Astrocyte of the cerebellum (primary cell): ENCODE measurements at regions not wholly inside any gene's neighbourhood (a gene's known extent, or its start where the extent isn't known, plus 50 kb on each side); places are given as distances from the start of the nearest gene placed in this dataset.

Source experiments
- DNase-seq: peaks from one replicate; pipeline ENCODE4 v3.0.0-alpha.2; 2011; ENCODE audit warnings: low read depth
- H3K4me3 ChIP-seq: 2 replicates; pipeline ENCODE4 v1.5.1; 2011; ENCODE audit warnings: mild to moderate bottlenecking, low read depth, low read length, moderate library complexity
- in situ Hi-C: cut with HindIII; loops from 2 replicates; pipeline ENCODE4 v1.10.0; 2017; ENCODE audit warnings: low sequenced_read_pairs
- TF ChIP-seq, protein P1 (sequence below): IDR thresholded peaks from 2 replicates; pipeline ENCODE4 v1.5.1; 2012; ENCODE audit warnings: low read length, low read depth, moderate library complexity, mild to moderate bottlenecking; ENCODE audit errors: missing control alignments

GRCh38 chr13:68506888-68507551, 1276.9 kb upstream of the PCDH9 start:
- in situ Hi-C loops = no loop called here
- no peak overlapping the region for H3K4me3 ChIP-seq
- TF ChIP-seq, protein P1, sequence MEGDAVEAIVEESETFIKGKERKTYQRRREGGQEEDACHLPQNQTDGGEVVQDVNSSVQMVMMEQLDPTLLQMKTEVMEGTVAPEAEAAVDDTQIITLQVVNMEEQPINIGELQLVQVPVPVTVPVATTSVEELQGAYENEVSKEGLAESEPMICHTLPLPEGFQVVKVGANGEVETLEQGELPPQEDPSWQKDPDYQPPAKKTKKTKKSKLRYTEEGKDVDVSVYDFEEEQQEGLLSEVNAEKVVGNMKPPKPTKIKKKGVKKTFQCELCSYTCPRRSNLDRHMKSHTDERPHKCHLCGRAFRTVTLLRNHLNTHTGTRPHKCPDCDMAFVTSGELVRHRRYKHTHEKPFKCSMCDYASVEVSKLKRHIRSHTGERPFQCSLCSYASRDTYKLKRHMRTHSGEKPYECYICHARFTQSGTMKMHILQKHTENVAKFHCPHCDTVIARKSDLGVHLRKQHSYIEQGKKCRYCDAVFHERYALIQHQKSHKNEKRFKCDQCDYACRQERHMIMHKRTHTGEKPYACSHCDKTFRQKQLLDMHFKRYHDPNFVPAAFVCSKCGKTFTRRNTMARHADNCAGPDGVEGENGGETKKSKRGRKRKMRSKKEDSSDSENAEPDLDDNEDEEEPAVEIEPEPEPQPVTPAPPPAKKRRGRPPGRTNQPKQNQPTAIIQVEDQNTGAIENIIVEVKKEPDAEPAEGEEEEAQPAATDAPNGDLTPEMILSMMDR = no peak
- no peak for DNase-seq

DNA sequence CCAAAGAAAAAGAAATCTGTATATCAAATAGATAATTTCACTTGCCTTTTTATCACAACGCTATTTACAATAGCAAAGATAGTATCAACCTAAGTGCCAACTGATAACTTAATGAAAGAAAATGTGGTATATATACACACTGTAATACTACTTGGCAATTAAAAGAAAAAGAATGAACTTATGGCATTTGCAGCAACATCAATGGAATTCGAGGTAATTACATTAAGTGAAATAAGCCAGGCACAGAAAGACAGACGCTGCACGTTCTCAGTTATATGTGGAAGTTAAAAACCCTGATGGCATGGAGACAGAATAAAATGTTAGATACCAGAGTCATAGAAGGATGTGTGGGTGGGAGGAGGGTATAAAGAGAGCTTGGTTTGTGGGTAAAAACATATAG, 1260.5 kb upstream of the PCDH9 start:
- no peak for DNase-seq
- in situ Hi-C loops = no loop called here
- TF ChIP-seq, protein P1 = no peak

DNA sequence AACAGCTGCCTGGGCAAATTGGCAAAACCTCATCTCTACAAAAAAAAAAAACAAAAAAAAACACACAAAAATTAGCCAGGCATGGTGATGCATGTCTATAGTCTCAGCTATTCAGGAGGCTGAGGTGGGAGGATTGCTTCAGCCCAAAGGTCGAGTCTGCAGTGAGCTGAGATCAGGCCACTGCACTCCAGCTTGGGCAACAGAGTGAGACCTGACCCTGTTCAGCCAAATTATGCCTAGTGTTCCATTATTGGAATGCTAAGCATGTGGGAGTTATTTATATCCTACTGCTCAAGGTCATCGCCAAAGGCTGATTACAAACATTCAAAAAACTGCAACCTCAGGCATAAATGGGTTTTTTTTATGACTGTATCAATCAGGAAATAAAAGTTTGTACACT, 1251.0 kb upstream of the PCDH9 start:
- TF ChIP-seq, protein P1 = no peak
- DNase-seq = no peak
- H3K4me3 ChIP-seq = no peak overlapping the region
- in situ Hi-C loops = loop anchor here (5.0 kb wide), 1 partner anchor 39 kb away; no protein-coding TSS in a partner anchor

More for the DNA sequence above, 1260.5 kb upstream of the PCDH9 start:
- no peak overlapping the region for H3K4me3 ChIP-seq

GRCh38 chr13:68473834-68474326, 1243.7 kb upstream of the PCDH9 start:
- H3K4me3 ChIP-seq = no peak overlapping the region
- in situ Hi-C loops = no loop called here
- TF ChIP-seq, protein P1 = no peak
- DNase-seq = no peak

GRCh38 chr13:68467160-68467559, 1237.0 kb upstream of the PCDH9 start:
- TF ChIP-seq, protein P1 = no peak
- DNase-seq = no peak
- H3K4me3 ChIP-seq = no peak overlapping the region
- in situ Hi-C loops = no loop called here

DNA sequence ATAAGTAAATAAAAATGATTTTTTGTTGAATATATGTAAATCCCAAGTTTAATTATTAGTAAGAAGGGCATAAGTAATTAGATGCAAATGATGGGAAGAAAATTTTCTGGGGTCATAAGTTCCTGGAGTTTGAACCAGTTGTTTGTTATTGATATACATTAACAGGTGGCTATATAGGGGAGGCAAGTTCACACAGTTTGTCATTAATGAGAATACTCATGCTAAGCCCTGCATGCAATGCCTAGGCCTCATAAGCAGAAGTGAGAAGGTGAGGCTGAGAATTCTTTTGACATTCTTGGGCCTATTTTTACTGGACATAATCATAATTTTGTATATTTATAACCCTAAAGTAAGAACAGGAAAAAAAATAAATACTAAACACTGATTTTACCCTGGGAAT, 1210.7 kb upstream of the PCDH9 start:
- no peak for DNase-seq
- H3K4me3 ChIP-seq = no peak overlapping the region
- TF ChIP-seq, protein P1 = no peak
- in situ Hi-C loops = loop anchor here (5.0 kb wide), 1 partner anchor 41 kb away; no protein-coding TSS in a partner anchor
